Spleen (tissue), 7 donors: ENCODE measurements at regions not wholly inside any gene's neighbourhood (a gene's known extent, or its start where the extent isn't known, plus 50 kb on each side); places are given as distances from the start of the nearest gene placed in this dataset.

Experiments
- CTCF ChIP-seq, 11 experiments: fragments of 200-600 bp in 7 of 11; fragments of 450-650 bp in 4 of 11; sonication (generic) in 4 of 11; IDR thresholded peaks in 8 of 11; conservative IDR thresholded peaks in 3 of 11; 1 replicate in 7 of 11; 2 replicates in 4 of 11; pipeline versions ENCODE4 v1.4.0 to v1.8.0; 2016 to 2021; ENCODE audit warnings: antibody characterized with exemption in 11 of 11, inconsistent platforms in 4 of 11, mild to moderate bottlenecking in 1 of 11
- POLR2AphosphoS5 ChIP-seq, 3 donors: sonication (generic); formaldehyde crosslinking; IDR thresholded peaks; one replicate each; pipeline ENCODE4 v1.5.1; 2017; ENCODE audit warnings: antibody characterized with exemption in 3 of 3
- donor health status: DM: no; HTN: no; CAD: no; lungs with moderate emphysema.
- donor health status: DM: no; HTN: no; CAD: no.
- donor health status: DM: no; HTN: no; CAD: no.

DNA sequence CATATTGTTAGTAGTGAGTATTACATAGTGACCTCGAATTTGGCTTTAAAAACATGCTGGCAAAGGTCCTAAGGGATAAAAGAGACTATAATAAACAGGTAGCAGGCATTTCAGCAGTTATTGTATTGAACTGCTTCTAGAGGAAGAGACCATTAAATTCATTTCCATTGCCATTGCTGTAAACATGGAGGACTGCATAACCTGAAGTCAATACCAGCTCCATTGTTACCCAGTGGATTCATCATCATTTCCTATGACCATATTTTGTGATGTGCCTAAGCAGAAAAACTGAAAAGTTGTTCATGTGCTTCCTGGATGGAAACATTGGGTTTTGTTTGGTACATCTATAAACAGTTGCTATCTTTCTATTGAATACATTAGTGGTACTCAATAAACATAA, 482.5 kb upstream of the UBE2E2 start:
- TF ChIP-seq CTCF (IDR thresholded peaks at IDR 0.05 in 8 of 11, conservative IDR thresholded peaks at IDR 0.05 in 3 of 11) (no peak), POLR2AphosphoS5 (IDR thresholded peaks at IDR 0.05) (no peak)
